ENCODE measurements at regions not wholly inside any gene's neighbourhood (a gene's known extent, or its start where the extent isn't known, plus 50 kb on each side); places are given as distances from the start of the nearest gene placed in this dataset.

- TF ChIP-seq, protein P1, sequence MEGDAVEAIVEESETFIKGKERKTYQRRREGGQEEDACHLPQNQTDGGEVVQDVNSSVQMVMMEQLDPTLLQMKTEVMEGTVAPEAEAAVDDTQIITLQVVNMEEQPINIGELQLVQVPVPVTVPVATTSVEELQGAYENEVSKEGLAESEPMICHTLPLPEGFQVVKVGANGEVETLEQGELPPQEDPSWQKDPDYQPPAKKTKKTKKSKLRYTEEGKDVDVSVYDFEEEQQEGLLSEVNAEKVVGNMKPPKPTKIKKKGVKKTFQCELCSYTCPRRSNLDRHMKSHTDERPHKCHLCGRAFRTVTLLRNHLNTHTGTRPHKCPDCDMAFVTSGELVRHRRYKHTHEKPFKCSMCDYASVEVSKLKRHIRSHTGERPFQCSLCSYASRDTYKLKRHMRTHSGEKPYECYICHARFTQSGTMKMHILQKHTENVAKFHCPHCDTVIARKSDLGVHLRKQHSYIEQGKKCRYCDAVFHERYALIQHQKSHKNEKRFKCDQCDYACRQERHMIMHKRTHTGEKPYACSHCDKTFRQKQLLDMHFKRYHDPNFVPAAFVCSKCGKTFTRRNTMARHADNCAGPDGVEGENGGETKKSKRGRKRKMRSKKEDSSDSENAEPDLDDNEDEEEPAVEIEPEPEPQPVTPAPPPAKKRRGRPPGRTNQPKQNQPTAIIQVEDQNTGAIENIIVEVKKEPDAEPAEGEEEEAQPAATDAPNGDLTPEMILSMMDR (conservative IDR thresholded peaks at IDR 0.05; ENCODE audit: low read depth, low read length): no peak
- no peak for TF ChIP-seq EZH2 (IDR thresholded peaks at IDR 0.05; ENCODE audit: borderline replicate concordance, low read depth, low read length, poor library complexity, severe bottlenecking)
Measured at GRCh38 chr17:37820995-37821713, 76.3 kb upstream of the HNF1B start.

All from A673 (cell line).